ENCODE measurements at regions not wholly inside any gene's neighbourhood (a gene's known extent, or its start where the extent isn't known, plus 50 kb on each side); places are given as distances from the start of the nearest gene placed in this dataset.

GRCh38 chr4:30924495-30924894 is 204.3 kb downstream of the PCDH7 start:
- DNase-seq (ENCODE audit: extremely low read depth in 1 of 2, low read depth in 1 of 2) = no peak

GRCh38 chr4:30929649-30930048 is 209.5 kb downstream of the PCDH7 start:
- DNase-seq (ENCODE audit: extremely low read depth in 1 of 2, low read depth in 1 of 2) = no peak

- DNase-seq (ENCODE audit: extremely low read depth in 1 of 2, low read depth in 1 of 2) = no peak
These were observed 210.1 kb downstream of the PCDH7 start for GRCh38 chr4:30930276-30930675.

- DNase-seq (ENCODE audit: extremely low read depth in 1 of 2, low read depth in 1 of 2) = no peak
These were observed 212.4 kb downstream of the PCDH7 start for GRCh38 chr4:30932581-30932980.

- DNase-seq (ENCODE audit: extremely low read depth in 1 of 2, low read depth in 1 of 2) = no peak
These were observed 218.9 kb downstream of the PCDH7 start for GRCh38 chr4:30939069-30939468.

- no peak for DNase-seq (ENCODE audit: extremely low read depth in 1 of 2, low read depth in 1 of 2)
These were observed 219.5 kb downstream of the PCDH7 start for GRCh38 chr4:30939684-30940083.

- DNase-seq (ENCODE audit: extremely low read depth in 1 of 2, low read depth in 1 of 2) = no peak
These were observed 221.5 kb downstream of the PCDH7 start for GRCh38 chr4:30941641-30942040.

- no peak for DNase-seq (ENCODE audit: extremely low read depth in 1 of 2, low read depth in 1 of 2)
These were observed 223.2 kb downstream of the PCDH7 start for GRCh38 chr4:30943356-30943755.

GRCh38 chr4:30945586-30945985 is 225.4 kb downstream of the PCDH7 start:
- DNase-seq (ENCODE audit: extremely low read depth in 1 of 2, low read depth in 1 of 2) = no peak

- no peak for DNase-seq (ENCODE audit: extremely low read depth in 1 of 2, low read depth in 1 of 2)
These were observed 226.1 kb downstream of the PCDH7 start for GRCh38 chr4:30946288-30946687.

- DNase-seq (ENCODE audit: extremely low read depth in 1 of 2, low read depth in 1 of 2) = no peak
These were observed 228.5 kb downstream of the PCDH7 start for GRCh38 chr4:30948653-30949052.

GRCh38 chr4:30950737-30951136 is 230.6 kb downstream of the PCDH7 start:
- no peak for DNase-seq (ENCODE audit: extremely low read depth in 1 of 2, low read depth in 1 of 2)

- DNase-seq (ENCODE audit: extremely low read depth in 1 of 2, low read depth in 1 of 2) = no peak
These were observed 232.5 kb downstream of the PCDH7 start for GRCh38 chr4:30952526-30953219.

- DNase-seq (ENCODE audit: extremely low read depth in 1 of 2, low read depth in 1 of 2) = no peak
These were observed 233.6 kb downstream of the PCDH7 start for GRCh38 chr4:30953799-30954198.

- no peak for DNase-seq (ENCODE audit: extremely low read depth in 1 of 2, low read depth in 1 of 2)
These were observed 236.7 kb downstream of the PCDH7 start for GRCh38 chr4:30956916-30957315.

- DNase-seq (ENCODE audit: extremely low read depth in 1 of 2, low read depth in 1 of 2) = no peak
These were observed 237.5 kb downstream of the PCDH7 start for GRCh38 chr4:30957706-30958105.

GRCh38 chr4:30959781-30960485 is 239.8 kb downstream of the PCDH7 start:
- no peak for DNase-seq (ENCODE audit: extremely low read depth in 1 of 2, low read depth in 1 of 2)

GRCh38 chr4:30962939-30963338 is 242.8 kb downstream of the PCDH7 start:
- DNase-seq (ENCODE audit: extremely low read depth in 1 of 2, low read depth in 1 of 2) = no peak

- no peak for DNase-seq (ENCODE audit: extremely low read depth in 1 of 2, low read depth in 1 of 2)
These were observed 248.8 kb downstream of the PCDH7 start for GRCh38 chr4:30968926-30969325.

GRCh38 chr4:30972542-30972941 is 252.4 kb downstream of the PCDH7 start:
- no peak for DNase-seq (ENCODE audit: extremely low read depth in 1 of 2, low read depth in 1 of 2)

- DNase-seq (ENCODE audit: extremely low read depth in 1 of 2, low read depth in 1 of 2) = no peak
These were observed 253.8 kb downstream of the PCDH7 start for GRCh38 chr4:30973993-30974392.

- no peak for DNase-seq (ENCODE audit: extremely low read depth in 1 of 2, low read depth in 1 of 2)
These were observed 259.2 kb downstream of the PCDH7 start for GRCh38 chr4:30979402-30979801.

- no peak for DNase-seq (ENCODE audit: extremely low read depth in 1 of 2, low read depth in 1 of 2)
These were observed 269.3 kb downstream of the PCDH7 start for GRCh38 chr4:30989508-30989907.

All from stimulated activated CD8-positive, alpha-beta memory T cell treated with anti-CD3 and anti-CD28 coated beads, Interleukin-7, amount 100 ng/mL, for 48 hours (primary cell).